HG03139 (cell line): ENCODE measurements at regions not wholly inside any gene's neighbourhood (a gene's known extent, or its start where the extent isn't known, plus 50 kb on each side); places are given as distances from the start of the nearest gene placed in this dataset.

Experiments
- ATAC-seq: cut with Tn5 transposase; IDR thresholded peaks from one replicate; pipeline ENCODE4 v1.9.1; 2021; ENCODE audit not compliant: unreplicated experiment

DNA sequence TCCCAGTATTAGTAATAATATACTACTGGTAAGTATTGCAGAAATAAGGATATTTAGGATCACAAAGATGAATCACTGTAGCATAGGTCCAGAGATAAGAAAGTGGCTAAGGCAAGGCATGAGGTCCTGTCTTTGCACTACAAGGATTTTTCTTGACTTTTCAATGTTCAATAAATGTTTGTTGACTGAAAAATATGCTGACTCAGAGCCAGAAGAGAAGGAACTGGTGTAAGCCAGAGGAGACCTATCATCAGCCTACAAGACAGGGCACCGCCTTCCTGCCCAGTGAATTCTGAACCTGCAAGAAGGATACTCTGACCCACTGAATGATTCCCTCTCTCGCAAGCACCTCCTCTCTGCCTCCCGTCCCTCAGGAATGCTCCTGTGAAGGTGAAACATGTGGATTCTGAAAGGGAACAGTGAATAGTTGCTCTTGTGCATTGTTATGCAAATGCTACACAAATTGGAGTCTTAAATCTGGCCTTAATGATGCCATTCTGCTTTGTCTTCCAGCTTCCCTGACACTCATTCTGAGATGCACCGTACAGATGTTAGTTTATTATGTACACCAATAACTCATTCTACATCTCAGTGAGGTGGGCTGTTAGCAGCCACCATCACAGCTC, 540.0 kb downstream of the OMA1 start:
- ATAC-seq: no peak

DNA sequence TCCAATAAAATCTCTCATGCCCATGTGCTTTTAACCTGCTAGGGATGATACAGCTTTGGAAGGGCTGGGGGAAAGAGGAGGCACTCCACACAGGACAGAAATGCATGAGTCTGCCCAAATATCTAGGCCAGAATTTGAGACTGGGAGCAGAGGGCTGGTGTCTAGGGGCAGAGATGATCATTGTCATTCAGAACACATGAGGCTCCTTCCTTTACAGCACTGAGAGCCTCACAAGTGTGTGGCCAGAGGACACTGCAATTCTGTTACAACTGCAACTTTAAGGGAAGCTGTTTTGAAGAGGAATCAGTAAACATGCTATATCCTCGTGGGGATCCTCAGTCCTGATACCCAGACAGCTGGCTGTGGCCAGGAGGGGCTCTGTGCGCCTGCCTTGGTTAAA, 541.3 kb downstream of the OMA1 start:
- no peak for ATAC-seq

DNA sequence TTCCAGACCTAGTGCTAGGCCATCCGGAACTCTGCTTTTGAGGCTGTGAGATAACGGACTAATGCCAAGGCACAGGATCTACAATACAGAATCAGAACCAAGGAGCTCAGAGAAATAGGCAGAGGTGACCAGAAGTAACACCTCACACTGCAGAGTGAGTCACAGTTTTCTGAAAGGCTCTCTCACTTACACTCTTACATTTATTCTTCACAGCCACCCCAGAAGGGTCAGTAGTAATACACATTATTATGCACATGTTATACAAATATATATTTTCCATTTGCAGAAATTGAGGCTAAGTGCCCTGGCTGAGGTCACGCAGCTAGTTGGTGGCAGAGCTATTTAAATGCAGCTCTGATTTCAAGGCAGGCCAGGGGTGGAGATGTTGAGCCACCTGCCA, 542.5 kb downstream of the OMA1 start:
- no peak for ATAC-seq

DNA sequence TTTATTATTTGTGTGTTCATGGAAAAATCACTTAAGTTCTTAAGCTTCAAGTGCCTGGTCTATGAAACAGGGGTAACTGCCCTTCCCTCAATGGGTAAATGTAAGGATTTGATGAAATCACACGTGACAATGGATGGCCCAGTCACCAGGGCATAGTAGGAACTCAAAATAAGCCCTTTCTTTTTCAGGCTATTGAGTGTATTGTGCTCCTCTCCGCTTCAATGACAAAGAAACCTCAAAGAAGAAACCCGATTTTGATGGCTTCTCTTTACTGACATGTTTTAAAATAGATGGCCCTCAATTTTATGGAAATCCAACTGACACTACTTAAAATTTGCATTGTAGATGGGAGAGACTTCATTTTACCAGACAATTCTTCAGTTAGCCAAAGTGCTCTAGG, 543.5 kb downstream of the OMA1 start:
- no peak for ATAC-seq

DNA sequence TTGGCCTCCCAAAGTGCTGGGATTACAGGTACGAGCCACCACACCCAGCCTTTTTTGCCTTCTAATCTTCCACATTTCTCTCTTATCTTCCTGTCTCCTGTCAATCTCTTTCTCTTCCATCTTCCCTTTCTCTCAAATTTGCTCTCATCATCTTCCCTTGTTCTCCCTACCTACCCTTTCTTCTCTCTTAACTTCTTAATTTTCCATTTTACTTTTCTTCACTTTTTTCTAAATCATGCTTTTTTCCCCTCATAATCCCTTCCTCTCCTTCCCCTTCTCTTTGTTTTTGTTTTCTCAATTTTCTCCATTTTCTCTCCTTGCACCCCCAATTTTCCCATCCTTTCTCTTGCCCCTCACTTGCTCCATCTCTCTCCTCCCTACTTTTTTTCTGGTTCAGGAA, 545.7 kb downstream of the OMA1 start:
- ATAC-seq: no peak

DNA sequence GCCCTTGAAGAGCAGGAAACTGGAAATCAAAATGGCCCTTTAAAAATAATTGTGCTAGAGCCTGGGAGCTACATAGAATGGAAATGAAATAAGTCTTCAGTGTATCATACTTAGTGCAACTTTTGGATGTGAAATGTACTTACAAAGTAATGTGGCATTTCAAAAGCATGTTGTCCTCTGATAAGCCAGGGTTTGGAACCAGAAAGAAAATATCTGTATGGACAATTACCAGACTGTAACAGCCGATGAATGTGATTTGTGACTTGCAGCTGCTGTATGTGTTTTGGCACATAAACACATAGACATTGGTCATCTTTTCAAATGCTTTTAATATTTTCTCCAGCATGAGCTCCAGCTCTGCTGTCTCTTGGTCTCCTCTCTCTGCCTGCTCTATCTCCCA, 546.4 kb downstream of the OMA1 start:
- no peak for ATAC-seq

DNA sequence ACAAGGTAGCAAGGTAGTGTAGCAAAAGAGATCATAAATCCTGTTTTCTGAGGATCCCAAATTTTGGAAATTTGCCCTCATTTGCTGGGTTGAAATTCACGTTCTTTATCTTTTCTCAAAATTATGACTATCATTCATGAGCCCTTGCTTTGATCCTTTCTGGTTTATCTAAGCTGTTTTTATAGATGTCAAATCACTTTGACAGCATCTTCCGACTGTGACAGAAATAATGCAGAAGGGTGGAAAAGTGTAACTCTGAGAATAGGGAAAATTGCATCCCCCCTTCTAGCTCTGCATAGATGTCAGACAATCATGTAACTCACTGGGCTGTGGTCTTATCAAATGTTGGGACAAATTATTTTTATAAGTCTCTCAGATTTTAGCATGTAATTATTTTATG, 550.1 kb downstream of the OMA1 start:
- no peak for ATAC-seq

DNA sequence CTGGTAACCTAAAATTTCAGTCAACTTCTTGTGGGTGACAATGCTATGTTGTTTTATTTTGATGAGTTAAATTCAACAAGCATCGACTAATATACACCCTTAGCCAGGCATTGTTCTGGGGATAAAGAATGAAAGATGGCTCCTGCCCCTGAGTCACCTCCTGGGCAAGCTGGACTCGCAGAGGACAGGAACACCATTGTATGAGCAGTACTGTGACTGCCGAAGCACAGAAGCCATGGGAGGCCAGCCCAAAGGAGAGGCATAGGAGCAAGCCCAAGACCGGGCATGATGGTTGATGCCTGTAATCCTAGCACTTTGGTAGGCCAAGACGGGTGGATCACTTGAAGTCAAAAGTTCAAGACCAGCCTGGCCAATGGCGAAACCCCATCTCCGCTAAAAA, 555.2 kb downstream of the OMA1 start:
- ATAC-seq: no peak

DNA sequence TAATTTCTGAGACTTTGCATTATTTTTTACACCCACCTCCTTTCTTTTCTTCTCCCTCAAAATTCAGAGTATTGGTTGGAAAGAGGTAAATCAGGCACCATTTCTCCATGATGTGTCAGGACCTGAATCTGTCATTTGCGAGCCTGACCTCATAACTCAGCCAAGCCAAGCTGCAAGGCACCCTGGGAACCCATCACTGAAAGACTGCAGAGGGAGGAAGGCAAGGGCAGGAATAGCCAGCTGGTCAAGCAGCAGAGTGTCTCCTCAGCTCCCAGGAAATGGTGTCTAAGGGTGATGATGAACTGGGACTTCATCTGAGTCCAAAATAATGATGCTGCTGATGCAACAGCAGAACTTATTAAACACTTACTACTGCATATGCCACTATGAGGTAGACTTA, 556.6 kb downstream of the OMA1 start:
- no peak for ATAC-seq

DNA sequence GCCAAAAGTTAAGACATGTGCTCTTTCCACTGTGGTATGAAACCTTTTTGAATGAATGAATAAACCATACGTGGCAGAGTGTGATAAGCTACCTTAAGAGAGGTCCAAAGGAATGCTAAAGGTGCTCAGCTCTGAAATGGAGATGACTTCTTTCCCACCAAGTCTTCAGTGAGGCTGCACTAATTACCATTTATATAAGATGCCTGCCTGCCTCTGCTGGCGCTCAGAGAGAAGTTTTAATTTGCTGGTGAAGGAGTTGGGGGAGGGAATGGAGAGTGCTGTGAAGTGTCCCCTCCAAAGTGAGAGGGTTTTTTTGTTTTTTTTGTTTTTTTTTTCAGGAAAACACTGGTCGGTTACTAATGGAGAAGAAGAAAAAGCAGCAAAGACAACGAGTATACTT, 559.0 kb downstream of the OMA1 start:
- no peak for ATAC-seq

DNA sequence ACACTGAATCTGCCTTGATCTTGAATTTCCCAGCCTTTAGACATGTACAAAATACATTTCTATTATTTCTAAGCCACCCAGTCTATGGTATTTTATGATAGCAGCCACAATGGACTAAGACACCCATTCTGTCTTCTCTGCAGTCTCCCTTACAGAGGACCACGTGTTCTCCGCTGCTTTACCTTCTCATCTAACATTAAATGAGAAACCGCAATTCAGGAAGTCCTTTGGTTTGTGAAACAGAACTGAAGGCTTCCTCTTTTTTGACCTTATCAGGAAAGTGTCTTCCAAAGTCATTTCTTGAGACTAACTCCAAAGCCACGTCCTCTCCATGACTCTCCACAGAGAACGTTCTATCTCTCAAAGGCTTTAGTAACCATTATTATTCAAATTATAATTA, 560.1 kb downstream of the OMA1 start:
- peak; percentile 90 for ATAC-seq

DNA sequence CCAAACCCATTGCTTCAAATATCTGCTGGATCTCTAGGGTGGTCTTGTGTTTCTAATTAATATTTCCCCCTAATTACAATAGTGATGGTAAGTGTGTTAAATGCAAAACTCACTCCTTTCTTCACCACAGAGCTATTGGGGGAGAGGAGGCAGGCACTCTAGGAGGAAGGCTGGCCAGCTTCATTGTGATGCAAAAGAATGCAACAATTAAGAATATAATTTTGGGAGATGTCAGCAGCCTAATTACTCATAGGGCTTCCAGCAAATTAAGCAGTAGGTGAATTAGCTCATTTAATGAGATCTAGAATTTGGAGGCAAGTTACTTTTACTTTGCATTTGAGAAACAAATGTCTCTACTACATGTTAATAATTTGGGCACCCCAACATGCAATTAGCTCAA, 560.4 kb upstream of the DAB1 start:
- no peak for ATAC-seq

DNA sequence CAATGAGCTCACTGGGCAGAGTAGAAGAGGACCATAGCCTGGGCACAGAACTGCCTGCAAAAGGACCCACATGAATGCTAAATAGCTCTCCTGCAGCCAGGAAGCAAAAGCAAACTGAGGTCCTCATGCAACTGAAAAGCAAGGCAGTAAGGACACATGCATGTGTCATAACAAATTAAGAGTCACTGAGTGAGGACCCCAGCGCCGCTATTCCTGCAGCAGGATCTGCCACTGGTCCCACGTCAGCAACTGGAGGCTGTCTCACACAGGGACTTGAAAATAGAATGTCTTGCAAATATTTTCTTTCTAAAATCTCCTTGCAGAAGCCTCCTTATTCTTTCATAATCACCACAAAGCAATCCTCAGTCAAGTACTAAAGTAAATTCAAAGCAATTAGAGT, 559.6 kb upstream of the DAB1 start:
- ATAC-seq: no peak

DNA sequence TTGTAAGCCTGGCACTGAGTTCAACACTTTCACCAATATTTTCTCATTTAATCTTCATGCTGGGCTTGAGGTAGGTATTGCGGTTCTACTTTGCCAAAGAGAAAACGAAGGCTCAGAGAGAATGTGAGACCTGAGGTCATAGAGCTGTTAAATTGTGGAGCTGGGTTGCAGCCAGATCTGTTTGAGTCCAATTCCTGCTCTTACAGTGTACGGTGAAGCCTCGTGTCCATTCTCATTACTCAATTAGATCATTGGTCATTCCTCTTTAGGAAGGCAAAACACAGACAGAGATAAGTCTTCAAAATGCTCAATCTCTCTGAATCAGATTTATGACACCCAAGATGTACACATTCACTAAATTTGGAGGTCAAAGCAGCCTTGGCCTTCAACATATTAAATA, 559.0 kb upstream of the DAB1 start:
- ATAC-seq: no peak

DNA sequence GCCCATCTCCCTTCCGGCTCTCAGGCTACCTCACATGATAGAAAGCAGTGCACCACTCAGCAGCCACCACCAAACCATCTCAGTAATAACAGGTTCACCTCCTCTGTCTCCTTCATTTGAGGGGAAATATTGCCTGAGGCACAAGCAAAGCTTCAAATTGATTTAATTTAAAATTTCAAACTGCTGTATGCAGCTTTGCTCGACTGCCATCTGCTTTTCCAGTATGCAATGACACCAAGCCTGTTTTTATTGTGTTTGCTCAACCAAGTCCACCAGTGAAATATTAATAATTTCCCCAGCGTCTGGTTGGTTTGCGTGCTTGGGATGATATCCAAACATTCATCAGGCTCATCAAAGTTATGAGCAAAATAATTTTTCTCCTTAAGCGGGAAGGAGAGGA, 552.4 kb upstream of the DAB1 start:
- ATAC-seq: no peak

DNA sequence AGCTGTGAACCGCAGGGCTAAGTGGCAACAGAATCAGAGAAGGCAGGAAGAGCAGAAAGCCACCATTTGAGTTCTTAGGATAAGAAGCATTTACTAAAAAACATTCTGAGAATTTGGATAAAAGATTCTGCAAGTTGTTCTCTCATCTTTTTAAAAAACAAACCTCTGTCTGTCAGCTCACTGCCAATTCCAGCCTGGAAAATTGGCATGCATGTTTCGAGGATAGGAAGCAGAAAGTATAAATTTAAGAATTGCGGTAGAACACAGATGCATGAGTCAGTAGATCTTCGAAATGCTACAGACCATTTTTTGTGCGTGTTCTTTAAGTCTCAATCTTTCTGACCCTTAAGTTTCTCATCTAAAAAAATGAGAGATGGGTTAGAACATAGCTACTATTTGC, 544.5 kb upstream of the DAB1 start:
- no peak for ATAC-seq

DNA sequence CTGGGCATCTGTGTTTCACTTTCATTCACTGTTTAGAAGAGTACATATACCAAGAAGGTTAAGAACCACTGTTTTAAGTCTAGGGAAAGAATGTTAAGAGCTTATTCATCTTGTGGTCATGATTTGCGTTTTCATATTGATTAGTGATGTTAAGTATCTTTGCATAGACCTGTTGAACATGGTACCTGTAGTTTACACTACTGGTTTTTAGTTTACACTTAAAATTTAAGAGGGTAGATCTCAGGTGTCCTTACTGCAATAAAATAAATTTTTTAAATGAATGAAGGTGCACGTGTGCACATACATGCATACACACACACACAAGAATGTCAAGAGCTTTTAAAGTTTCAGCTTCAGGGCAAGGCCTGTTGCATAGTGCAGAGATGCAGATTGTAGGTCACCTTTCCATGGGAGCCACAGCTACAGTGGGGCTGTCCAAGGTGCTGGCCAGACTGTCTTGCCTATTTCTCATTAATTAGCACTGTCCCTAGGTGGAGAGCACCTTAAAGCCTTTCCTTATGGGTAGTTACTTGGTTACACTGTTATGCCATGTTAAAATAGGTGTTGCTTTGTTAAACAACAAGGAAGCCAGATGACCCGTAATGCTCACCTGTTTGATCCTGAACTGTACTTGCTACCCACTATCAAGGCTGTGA, 543.0 kb upstream of the DAB1 start:
- ATAC-seq: no peak

DNA sequence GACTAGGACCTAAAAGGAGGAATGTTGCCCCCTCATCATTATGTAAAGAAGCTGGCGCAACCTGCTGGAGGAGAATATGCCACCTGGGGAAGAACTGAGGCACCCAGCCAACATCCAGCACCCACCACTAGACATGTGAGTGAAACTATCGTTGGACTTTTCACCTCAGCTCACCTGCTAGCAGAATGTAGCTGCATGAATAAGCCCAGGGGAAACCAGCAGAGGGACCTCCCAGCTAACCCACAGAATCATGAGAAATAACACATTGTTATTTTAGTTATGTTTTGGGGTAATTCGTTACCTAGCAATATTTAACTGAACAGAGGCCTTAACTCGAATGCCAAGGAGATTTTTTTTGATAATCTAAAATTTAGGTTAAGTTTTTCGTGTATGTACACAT, 542.5 kb upstream of the DAB1 start:
- ATAC-seq: no peak

DNA sequence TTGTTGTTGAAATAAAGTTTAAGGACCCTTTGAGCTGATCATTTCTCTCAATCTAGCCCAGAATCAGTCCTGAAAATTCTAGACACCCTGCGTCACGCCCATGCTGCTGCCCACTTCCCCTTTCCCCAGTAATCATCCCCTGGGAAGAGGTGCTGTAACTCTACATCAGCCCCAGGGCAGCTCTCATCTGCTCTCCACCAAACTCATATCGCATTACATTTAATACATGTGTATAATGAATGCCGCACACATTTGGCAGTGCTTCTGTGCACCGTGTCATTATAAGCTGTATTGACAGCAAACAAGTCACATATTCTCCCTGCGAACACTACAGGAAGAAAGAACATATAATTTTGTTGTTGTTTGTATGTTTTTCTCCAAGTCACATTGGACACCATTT, 539.7 kb upstream of the DAB1 start:
- ATAC-seq: no peak

DNA sequence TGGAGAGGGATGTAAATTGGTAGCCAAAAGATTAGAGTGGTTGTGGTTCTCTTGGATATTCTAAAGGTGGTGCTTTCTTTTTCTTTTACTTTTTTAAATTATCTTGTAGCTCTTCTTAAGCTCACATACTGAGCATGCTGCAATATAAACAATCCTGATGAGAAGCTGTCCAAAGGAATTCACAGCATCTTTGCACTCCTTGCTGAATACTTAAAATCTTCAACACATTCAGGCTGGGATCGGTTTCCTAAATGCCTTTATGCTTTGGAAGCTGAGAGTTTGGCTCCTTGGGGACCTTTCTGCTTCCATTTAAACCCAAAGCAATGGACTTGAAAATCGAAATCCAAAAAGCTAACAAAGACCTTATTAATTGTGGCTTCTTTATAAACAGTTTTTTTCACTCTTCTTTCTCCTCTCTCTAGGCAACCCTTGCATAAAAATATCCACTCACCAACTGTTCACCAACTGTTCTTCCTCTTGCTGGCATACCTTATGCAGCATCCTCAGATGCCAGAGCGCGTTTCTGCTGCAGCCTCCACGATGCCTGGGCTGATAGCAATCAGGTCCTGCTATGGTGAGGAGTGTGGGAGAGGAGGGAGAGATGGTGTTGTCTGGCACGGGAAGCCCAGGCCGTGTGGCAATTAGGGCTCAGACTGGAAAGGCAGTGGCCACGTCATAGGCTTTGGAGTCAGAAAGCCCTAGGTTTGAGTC, 535.8 kb upstream of the DAB1 start:
- no peak for ATAC-seq

DNA sequence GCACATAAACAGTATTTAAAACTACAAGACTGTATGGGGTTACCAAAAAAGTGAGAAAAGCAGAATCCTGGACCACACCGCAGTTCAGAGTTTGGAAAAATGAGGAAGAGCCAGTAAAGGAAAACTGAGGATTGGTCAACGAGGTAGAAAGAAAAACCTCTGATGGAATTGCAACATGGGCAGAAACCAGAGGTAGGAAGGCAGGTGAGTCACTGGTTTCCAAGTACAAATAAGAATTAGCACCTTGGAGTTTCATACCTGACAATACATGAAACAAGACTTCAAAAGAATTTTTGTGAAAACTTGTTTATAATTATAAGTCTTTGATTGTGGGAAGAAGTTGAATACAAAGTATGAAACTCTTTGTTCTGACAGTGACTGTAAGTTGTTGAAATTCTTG, 533.7 kb upstream of the DAB1 start:
- ATAC-seq: no peak

DNA sequence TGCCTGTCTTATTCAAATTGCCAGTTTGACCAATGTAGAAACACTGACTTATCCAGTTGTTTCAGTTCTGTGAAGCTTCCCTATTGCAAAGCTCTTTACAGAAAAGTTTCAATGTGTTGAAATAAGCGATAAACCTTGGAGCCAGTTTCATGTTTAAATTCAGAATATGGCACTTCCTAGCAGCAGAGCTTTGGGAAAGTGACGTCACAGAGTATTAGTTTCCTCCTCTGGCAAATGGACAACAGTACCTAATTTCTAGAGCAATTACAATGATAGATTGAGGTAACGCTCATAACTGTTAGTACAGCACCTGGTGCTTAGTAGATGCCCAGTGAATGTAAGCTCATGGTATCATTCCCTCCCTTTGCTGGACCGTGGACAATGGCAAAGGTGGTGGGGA, 527.5 kb upstream of the DAB1 start:
- ATAC-seq: no peak

DNA sequence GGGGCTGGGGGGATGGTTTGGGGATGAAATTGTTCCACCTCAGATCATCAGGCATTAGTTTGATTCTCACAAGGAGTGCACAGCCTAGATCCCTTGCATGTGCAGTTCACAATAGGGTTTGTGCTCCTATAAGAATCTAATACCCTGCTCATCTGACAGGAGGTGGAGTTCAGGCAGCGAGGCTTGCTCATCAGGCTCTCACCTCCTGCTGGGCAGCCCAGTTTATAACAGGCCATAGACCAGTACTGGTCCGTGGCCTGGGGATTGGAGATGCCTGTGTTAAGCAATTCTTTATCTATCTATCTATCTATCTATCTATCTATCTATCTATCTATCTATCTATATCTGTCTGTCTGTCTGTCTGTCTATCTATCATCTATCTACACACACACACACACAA, 525.3 kb upstream of the DAB1 start:
- ATAC-seq: no peak
